Ovary (tissue), 7 donors: ENCODE measurements at regions not wholly inside any gene's neighbourhood (a gene's known extent, or its start where the extent isn't known, plus 50 kb on each side); places are given as distances from the start of the nearest gene placed in this dataset.

Experiments used
- DNase-seq, 5 donors: peaks; one replicate each; pipeline ENCODE4 v3.0.0-alpha.2; 2019 to 2020
- H3K27ac ChIP-seq, 2 donors: fragments of 200-600 bp; one replicate each; pipeline versions ENCODE4 v1.5.1 to v1.8.0; 2019 to 2022
- H3K27me3 ChIP-seq: fragments of 200-600 bp; one replicate; pipeline ENCODE4 v1.8.0; 2022
- H3K36me3 ChIP-seq: fragments of 200-600 bp; sonication (generic); one replicate; pipeline ENCODE4 v1.5.1; 2019
- H3K4me1 ChIP-seq: one replicate; pipeline ENCODE4 v1.8.1; 2013; ENCODE audit warnings: mild to moderate bottlenecking, moderate library complexity; ENCODE audit not compliant: insufficient read depth
- H3K4me3 ChIP-seq: fragments of 200-600 bp; sonication (generic); one replicate; pipeline ENCODE4 v1.5.1; 2017
- H3K9me3 ChIP-seq, 2 donors: fragments of 200-600 bp in 1 of 2; sonication (generic) in 1 of 2; one replicate each; pipeline versions ENCODE4 v1.5.1 to v1.8.1; 2013 to 2019; ENCODE audit warnings: mild to moderate bottlenecking in 1 of 2, moderate library complexity in 1 of 2
- EP300 ChIP-seq: sonication (generic); formaldehyde crosslinking; IDR thresholded peaks from one replicate; pipeline ENCODE4 v1.6.1; 2017; ENCODE audit warnings: antibody characterized with exemption
- POLR2A ChIP-seq: fragments of 450-650 bp; IDR thresholded peaks from one replicate; pipeline ENCODE4 v1.6.1; 2017; ENCODE audit warnings: antibody characterized with exemption, mild to moderate bottlenecking, moderate library complexity
- WGBS, 3 donors: extraction: QIAGEN DNeasy Blood & Tissue Kit in 1 of 3; methylation state at CpG; one replicate each; pipeline versions ENCODE4 v1.1.5 to v1.1.7; 2013 to 2017; 5-methylcytosine and 5-hydroxymethylcytosine counted together
- intact Hi-C, 4 donors: fragments of 100-400 bp; cut with DNase I; formaldehyde crosslinking; loops; one replicate each; pipeline versions ENCODE4 v1.11.0 to v1.15.1; 2022 to 2023
- TF ChIP-seq, protein P1 (sequence below), 3 donors: fragments of 450-650 bp in 2 of 3; fragments of 200-600 bp in 1 of 3; IDR thresholded peaks; one replicate each; pipeline versions ENCODE4 v1.5.1 to v1.8.0; 2016 to 2022; ENCODE audit warnings: antibody characterized with exemption in 3 of 3, mild to moderate bottlenecking in 1 of 3
- donor health status: DM: no; HTN: no; CAD: no; lungs with moderate emphysema.
- donor health status: DM: no; HTN: no; CAD: no.
- donor health status: Bipolar disorder and iron deficiency.
- donor health status: DM: no; HTN: no; CAD: no.
- donor health status: DM: yes; HTN: yes; CAD: no.

DNA sequence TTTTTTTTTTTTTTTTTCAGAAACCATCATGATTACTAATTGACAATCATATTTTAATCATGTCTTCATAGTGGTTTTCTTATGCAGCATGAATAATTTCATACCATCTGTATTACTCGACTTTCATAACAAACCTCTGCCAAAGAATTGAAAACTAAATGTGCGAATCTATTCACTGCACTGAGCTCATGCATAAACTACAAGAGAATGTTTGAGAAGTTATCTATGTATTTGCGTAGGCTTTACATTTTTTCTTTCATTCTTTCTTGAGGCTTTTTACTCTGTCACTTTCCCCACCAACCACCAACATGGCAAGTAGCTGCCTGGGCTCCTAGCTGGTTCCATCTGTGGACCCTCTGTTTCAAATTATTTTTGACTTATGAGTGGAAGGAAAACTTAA lies 1761.0 kb downstream of the STIM2 start:
- Histone ChIP-seq H3K36me3 (no peaks in the 10 kb centered on the region), H3K4me1 (no peaks in the 10 kb centered on the region), H3K27me3 (no peaks in the 10 kb centered on the region), H3K4me3 (no peak overlapping the region), H3K27ac (no peak overlapping the region), H3K9me3 (no peaks in the 10 kb centered on the region)
- intact Hi-C loops, result no loop called here
- TF ChIP-seq, protein P1, sequence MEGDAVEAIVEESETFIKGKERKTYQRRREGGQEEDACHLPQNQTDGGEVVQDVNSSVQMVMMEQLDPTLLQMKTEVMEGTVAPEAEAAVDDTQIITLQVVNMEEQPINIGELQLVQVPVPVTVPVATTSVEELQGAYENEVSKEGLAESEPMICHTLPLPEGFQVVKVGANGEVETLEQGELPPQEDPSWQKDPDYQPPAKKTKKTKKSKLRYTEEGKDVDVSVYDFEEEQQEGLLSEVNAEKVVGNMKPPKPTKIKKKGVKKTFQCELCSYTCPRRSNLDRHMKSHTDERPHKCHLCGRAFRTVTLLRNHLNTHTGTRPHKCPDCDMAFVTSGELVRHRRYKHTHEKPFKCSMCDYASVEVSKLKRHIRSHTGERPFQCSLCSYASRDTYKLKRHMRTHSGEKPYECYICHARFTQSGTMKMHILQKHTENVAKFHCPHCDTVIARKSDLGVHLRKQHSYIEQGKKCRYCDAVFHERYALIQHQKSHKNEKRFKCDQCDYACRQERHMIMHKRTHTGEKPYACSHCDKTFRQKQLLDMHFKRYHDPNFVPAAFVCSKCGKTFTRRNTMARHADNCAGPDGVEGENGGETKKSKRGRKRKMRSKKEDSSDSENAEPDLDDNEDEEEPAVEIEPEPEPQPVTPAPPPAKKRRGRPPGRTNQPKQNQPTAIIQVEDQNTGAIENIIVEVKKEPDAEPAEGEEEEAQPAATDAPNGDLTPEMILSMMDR (IDR thresholded peaks at IDR 0.05), result no peak
- TF ChIP-seq EP300 (no peak), POLR2A (no peak)
- DNase-seq, result no peak
- 60 to 78% (median 64%) methylated on average over 3 of the region's 3 CpGs for WGBS, 3 donors

DNA sequence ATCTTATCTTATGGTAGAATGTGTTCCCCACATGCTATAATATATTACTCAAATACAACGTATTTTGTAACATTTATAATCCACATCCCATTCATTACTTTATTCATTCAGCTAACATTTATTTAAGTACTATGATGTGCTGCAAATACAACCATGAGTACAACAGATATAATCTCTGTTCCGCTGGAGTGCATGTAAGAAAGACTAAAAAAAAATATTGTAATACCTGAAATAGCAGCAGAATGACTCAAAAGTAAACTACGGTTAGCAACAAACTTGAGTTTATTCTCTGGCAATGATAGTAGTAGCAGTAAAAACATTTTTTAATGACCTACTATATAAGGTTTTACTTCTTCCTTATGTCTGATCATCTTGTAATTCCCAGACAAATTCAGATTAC lies 1776.3 kb downstream of the STIM2 start:
- 66 to 76% (median 76%) methylated on average over 3 of the region's 3 CpGs for WGBS, 3 donors
- no peak for DNase-seq
- H3K4me3 ChIP-seq, result no peak overlapping the region
- H3K4me1 ChIP-seq, result no peaks in the 10 kb centered on the region
- TF ChIP-seq POLR2A (no peak), EP300 (no peak)
- TF ChIP-seq, protein P1 (IDR thresholded peaks at IDR 0.05), result no peak
- H3K36me3 ChIP-seq, result no peaks in the 10 kb centered on the region
- no peak overlapping the region for H3K27ac ChIP-seq
- no peaks in the 10 kb centered on the region for H3K9me3 ChIP-seq
- intact Hi-C loops, result no loop called here
- no peaks in the 10 kb centered on the region for H3K27me3 ChIP-seq

DNA sequence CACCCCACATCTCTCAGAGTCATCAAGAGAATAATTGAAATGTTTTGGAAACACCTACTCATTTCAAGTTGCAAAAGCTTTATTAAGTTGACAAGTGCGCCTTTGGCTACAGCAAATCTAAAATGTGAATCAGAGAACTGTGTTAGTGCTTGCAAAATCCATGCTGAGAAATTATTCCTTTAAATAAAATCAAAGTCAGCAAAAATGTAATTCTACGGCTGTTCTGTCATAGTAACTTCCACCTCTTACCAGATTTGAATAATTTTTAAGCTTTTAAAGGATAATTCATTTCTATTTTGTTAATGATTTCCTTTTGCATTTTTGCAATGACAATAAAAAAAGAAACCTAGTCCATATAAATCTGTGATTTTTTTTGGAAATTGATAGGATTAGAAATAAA lies 1779.1 kb downstream of the STIM2 start:
- no peaks in the 10 kb centered on the region for H3K4me1 ChIP-seq
- no peak overlapping the region for H3K27ac ChIP-seq
- no peak for DNase-seq
- H3K9me3 ChIP-seq, result no peaks in the 10 kb centered on the region
- H3K27me3 ChIP-seq, result no peaks in the 10 kb centered on the region
- intact Hi-C loops, result no loop called here
- no peak for TF ChIP-seq POLR2A
- TF ChIP-seq EP300, result no peak
- TF ChIP-seq, protein P1 (IDR thresholded peaks at IDR 0.05), result no peak
- no peak overlapping the region for H3K4me3 ChIP-seq
- no peaks in the 10 kb centered on the region for H3K36me3 ChIP-seq
- WGBS, 3 donors, result 86 to 94% (median 88%) methylated on average over 2 of the region's 2 CpGs

DNA sequence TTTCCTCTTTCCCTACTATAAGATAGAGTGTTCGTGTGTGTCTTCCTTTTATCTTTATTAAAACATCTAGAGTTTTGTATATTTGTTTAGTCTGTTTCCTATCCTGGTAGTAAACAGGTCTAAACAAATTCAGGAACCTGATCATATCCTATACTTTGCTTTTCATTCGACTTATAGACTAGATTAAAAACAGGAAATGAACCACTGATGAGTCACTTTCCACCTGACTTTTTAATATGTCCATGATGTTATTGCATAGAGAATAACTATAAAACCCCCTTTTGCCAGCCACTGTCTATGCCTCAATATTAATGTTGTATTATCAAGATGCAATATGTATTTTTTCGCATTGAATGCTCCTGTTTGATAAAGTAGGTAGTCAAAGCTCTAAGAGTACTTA lies 1794.0 kb downstream of the STIM2 start:
- Histone ChIP-seq H3K4me3 (no peak overlapping the region), H3K4me1 (no peaks in the 10 kb centered on the region), H3K36me3 (no peaks in the 10 kb centered on the region), H3K9me3 (no peaks in the 10 kb centered on the region), H3K27ac (no peak overlapping the region), H3K27me3 (no peaks in the 10 kb centered on the region)
- intact Hi-C loops, result no loop called here
- TF ChIP-seq POLR2A (no peak), EP300 (no peak)
- TF ChIP-seq, protein P1 (IDR thresholded peaks at IDR 0.05), result no peak
- 80 to 85% (median 82%) methylated on average over 3 of the region's 3 CpGs for WGBS, 3 donors
- no peak for DNase-seq

DNA sequence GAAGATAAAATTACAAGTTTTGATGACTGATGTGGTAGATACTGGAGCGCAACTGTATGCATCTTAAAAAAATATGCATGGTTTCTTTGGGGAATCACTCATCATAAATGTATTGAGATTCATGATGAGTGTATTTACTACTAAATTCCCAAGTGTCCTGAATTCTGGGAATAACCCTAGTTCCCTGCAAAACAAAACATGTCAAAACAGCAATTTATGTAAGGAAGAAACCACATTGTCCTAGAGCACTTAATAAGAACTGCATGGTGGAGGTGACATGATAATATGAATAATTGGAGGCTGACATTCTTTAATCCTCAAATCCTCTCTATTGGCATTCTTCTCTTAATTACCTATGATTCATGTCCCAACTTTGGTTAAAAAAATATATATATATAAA lies 1804.7 kb downstream of the STIM2 start:
- WGBS, 3 donors, result 5 to 94% (median 45%) methylated on average over 1 of the region's 1 CpG
- intact Hi-C loops, result no loop called here
- Histone ChIP-seq H3K9me3 (no peaks in the 10 kb centered on the region), H3K4me3 (no peak overlapping the region), H3K27me3 (no peaks in the 10 kb centered on the region), H3K36me3 (no peaks in the 10 kb centered on the region), H3K27ac (no peak overlapping the region), H3K4me1 (no peaks in the 10 kb centered on the region)
- no peak for DNase-seq
- TF ChIP-seq EP300 (no peak), POLR2A (no peak)
- TF ChIP-seq, protein P1 (IDR thresholded peaks at IDR 0.05), result no peak
